ENCODE measurements at regions not wholly inside any gene's neighbourhood (a gene's known extent, or its start where the extent isn't known, plus 50 kb on each side); places are given as distances from the start of the nearest gene placed in this dataset.

DNA sequence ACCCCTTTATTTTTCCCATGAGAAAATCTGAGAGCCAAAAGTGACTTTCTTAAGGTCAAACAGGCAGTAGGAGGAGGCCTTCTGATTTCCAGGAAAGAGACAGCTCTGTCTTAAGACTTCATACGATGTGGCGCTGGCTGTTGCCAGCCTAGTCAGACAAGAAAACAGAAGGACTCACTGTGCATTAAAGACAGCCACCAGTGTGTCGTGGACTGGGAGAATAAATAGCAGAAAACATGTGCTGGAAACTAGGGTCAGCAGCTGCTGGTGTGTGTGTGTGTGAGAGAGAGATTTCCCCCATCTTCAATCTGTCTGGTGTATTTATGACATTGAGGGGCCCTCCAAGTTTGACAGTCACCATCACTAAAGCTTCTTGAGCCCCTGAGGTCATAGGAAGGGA, 708.6 kb upstream of the TMEM132C start:
- no peak for TF ChIP-seq CTCF (IDR thresholded peaks at IDR 0.05; ENCODE audit: low read length, missing control alignments)
- no peak for DNase-seq (ENCODE audit: low read depth)

DNA sequence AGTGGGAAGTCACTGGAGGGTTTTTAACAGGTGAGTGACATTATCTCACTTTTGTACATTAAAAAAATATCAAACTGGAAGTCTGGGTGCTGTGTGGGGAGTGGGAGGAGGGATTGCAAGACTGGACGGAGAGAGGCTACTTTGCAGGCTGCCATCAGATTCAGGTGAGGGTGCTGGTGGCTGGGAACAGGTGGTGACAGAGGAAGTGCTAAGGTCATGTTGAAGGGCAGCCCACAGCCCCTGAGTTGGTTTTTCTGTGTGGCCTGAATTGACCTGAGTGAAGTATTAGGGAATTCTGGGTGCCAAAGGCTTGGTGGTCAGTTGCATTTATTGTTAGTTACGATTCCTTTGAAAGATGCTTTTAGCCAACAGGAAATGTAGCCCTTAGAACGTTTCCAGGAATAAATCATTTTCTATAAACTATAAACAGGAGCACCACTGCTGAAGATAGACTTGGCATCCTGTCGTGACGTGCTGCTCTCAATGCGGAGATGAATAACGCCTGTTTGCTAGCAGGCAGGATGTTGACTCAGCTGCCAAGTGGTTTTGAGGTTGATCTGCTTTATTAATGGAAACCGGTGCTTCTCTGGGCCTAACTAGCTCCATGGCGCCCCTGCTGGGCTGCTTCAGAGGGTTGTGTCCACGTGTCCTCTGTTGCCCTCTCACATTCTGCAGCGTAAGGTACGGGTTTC, 707.5 kb upstream of the TMEM132C start:
- peak; percentile 41 for TF ChIP-seq CTCF (IDR thresholded peaks at IDR 0.05; ENCODE audit: low read length, missing control alignments)
- DNase-seq (ENCODE audit: low read depth), result peak; percentile 83

More for the DNA sequence above, 708.6 kb upstream of the TMEM132C start:
- no peak overlapping the region for H3K4me3 ChIP-seq (replicated peaks; ENCODE audit: low read depth, low read length)

DNA sequence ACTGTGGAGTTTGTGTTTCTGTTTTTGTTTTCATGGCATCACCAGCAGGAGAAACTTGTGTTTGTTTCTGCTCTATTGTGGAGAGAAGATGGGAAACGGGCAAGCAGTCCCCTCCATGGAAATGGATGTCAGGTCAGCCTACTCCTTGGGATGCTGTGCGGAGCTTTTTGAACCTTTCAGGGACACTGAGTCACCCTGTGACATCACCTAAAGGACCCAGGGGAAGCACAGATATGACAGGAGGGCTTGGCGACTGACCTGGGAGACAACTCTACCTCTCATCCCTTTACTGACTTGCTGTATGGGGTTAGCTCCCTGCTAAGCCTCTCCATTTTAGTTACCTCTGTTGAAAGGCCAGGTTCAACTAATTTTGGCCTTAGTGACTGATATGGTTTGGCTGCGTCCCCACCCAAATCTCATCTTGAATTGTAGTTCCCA, 706.9 kb upstream of the TMEM132C start:
- H3K4me3 ChIP-seq (replicated peaks; ENCODE audit: low read depth, low read length), result no peak overlapping the region
- no peak for TF ChIP-seq CTCF (IDR thresholded peaks at IDR 0.05; ENCODE audit: low read length, missing control alignments)

More for the DNA sequence above, 707.5 kb upstream of the TMEM132C start:
- H3K4me3 ChIP-seq (replicated peaks; ENCODE audit: low read depth, low read length), result no peak overlapping the region

DNA sequence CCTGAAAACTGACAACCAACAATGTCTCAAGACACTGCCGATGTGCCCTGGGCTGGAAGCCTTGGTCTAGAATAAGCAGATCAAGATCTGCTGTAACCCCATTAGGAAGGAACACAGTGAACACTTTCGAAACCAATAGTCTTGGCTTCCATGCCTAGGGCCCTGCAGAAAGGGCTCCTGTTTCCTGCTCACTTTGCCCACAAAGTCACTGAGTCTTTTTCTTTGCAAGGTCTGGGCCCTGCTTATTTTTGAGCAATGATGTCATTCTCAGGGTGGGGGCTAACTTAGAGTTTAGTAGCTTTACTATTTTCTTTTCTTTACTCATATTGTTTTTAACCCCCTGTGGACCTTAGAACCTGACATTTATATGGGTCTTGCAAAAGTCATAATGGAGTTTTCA, 704.2 kb upstream of the TMEM132C start:
- TF ChIP-seq CTCF (IDR thresholded peaks at IDR 0.05; ENCODE audit: low read length, missing control alignments), result no peak
- no peak for DNase-seq (ENCODE audit: low read depth)
- H3K4me3 ChIP-seq (replicated peaks; ENCODE audit: low read depth, low read length), result no peak overlapping the region

More for the DNA sequence above, 706.9 kb upstream of the TMEM132C start:
- no peak for DNase-seq (ENCODE audit: low read depth)

DNA sequence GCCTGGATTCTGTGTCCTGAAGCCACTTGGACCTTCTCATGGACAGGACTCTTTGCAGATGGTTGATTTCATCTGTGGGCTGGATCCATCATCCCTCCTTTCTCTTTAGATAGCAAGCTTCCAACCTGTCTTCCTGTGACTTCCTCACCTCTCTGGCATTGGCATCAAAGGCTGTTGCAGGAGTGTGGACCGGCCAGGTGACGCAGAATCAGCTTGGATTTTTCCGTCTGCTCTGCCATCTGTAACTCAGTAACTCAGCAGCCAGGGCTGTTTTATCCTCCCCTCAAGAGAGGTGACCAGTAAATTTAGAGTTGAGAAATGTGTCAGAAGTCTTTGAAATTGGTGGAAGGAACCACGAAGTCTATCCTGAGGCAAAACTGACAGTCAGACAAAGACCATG, 701.7 kb upstream of the TMEM132C start:
- DNase-seq (ENCODE audit: low read depth), result no peak
- H3K4me3 ChIP-seq (replicated peaks; ENCODE audit: low read depth, low read length), result no peak overlapping the region
- no peak for TF ChIP-seq CTCF (IDR thresholded peaks at IDR 0.05; ENCODE audit: low read length, missing control alignments)

DNA sequence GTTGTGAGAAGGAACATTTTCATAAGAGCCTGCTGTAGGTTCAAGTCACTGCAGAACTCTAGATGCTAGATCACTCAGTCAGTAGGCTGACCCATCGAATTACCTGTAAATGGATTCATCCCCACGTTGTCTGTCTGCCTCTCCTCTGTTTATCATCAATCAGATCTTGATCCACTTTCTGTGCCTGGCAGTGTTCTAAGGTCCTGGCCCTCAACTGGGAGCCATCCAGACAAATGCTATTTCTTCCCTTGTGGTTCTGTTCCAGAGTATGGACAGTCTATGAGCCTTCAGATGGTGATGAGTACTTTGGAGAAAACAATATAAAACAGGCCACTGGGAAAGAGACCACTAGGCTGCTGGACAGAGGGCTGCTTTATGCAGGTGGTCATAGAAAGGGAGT, 699.4 kb upstream of the TMEM132C start:
- TF ChIP-seq CTCF (IDR thresholded peaks at IDR 0.05; ENCODE audit: low read length, missing control alignments), result no peak
- H3K4me3 ChIP-seq (replicated peaks; ENCODE audit: low read depth, low read length), result no peak overlapping the region
- no peak for DNase-seq (ENCODE audit: low read depth)

GRCh38 chr12:127570387-127570786, 696.6 kb upstream of the TMEM132C start:
- no peak for DNase-seq (ENCODE audit: low read depth)
- H3K4me3 ChIP-seq (replicated peaks; ENCODE audit: low read depth, low read length), result no peak overlapping the region
- no peak for TF ChIP-seq CTCF (IDR thresholded peaks at IDR 0.05; ENCODE audit: low read length, missing control alignments)

All from fibroblast of pulmonary artery (primary cell).